Stomach (tissue), 4 donors: ENCODE measurements at regions not wholly inside any gene's neighbourhood (a gene's known extent, or its start where the extent isn't known, plus 50 kb on each side); places are given as distances from the start of the nearest gene placed in this dataset.

Experiments used
- CTCF ChIP-seq, 7 experiments: fragments of 450-650 bp in 4 of 7; fragments of 200-600 bp in 3 of 7; sonication (generic) in 3 of 7; IDR thresholded peaks; one replicate each; pipeline ENCODE4 v1.5.1; 2016 to 2019; ENCODE audit warnings: antibody characterized with exemption in 7 of 7, control low read depth in 2 of 7, mild to moderate bottlenecking in 1 of 7
- EP300 ChIP-seq: sonication (generic); formaldehyde crosslinking; IDR thresholded peaks from one replicate; pipeline ENCODE4 v1.6.1; 2017; ENCODE audit warnings: antibody characterized with exemption
- POLR2A ChIP-seq, 4 donors: fragments of 450-650 bp; IDR thresholded peaks; one replicate each; pipeline ENCODE4 v1.6.1; 2016; ENCODE audit warnings: antibody characterized with exemption in 4 of 4, control low read depth in 2 of 4, mild to moderate bottlenecking in 1 of 4, moderate library complexity in 1 of 4

DNA sequence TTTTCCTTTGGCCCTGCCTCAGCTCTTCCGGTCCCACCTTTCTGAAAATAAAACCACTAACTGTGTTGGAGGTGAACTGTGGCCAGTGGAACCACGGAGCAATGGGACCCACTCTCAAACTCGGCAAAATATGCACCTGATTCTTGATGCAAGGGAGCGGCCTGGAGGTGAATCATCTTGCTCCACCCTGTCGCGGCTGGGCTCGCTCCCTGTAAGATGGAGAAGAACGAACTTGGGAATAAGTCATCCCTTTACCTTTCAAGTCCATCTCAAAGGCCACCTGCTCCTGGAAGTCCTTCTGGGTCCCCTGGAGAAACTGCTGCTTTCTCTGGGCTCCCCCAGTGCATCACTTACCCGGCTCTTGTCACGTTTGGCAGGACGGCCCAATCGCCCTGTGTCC is 309.9 kb downstream of the BCL11B start:
- TF ChIP-seq CTCF (IDR thresholded peaks at IDR 0.05) = no peak
- no peak for TF ChIP-seq EP300
- no peak for TF ChIP-seq POLR2A (IDR thresholded peaks at IDR 0.05)
